HG02981 (cell line): ENCODE measurements at regions not wholly inside any gene's neighbourhood (a gene's known extent, or its start where the extent isn't known, plus 50 kb on each side); places are given as distances from the start of the nearest gene placed in this dataset.
A peak's percentile ranks its signal among the peaks of the same experiment; 100 is the strongest.
"Not testable (repeated sequence)": the region's sequence is repeated elsewhere in the genome, so short reads cannot be mapped to it uniquely, and the experiment has no call there.

Source experiments
- ATAC-seq: cut with Tn5 transposase; IDR thresholded peaks from one replicate; pipeline ENCODE4 v1.9.1; 2021; ENCODE audit warnings: mild to moderate bottlenecking, moderate library complexity; ENCODE audit not compliant: unreplicated experiment

DNA sequence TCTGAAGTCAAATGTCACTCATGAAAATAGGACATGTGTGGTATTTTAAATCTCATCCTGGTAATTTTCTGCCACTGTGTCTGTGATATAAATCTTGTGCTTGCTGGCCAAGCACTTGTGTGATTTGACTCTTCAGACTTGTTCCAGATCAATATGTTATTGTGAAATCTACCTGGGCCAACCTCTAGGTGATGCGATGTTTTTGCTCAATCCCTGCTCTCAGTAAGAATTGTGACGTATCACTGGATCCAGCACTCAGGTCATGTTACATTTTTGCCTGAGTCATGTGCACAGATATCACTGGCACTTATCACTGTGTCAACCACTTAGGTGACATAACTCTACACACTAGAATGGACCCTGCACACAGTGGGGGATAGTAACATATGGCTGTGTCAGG is 100.4 kb upstream of the BPY2C start:
- ATAC-seq: not testable (repeated sequence)

DNA sequence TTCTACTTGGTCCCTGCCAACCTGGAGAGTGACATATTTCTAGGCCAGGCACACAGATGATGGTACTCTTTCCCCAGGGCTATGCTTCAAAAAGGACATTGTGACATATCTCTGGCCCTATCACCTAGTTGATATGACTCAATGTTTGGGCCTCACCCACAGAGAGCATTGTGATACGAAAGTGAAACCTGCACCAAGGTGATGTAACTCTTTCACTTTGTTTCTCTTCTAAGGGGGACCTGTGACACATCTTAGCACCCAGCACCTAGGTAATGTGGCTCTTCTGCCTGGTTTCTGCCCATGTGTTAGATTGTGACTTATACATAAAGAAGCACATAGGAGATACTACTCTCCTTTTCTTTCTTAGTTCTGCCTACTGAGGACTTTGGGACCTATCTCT is 96.1 kb upstream of the BPY2C start:
- peak; percentile 95 for ATAC-seq

DNA sequence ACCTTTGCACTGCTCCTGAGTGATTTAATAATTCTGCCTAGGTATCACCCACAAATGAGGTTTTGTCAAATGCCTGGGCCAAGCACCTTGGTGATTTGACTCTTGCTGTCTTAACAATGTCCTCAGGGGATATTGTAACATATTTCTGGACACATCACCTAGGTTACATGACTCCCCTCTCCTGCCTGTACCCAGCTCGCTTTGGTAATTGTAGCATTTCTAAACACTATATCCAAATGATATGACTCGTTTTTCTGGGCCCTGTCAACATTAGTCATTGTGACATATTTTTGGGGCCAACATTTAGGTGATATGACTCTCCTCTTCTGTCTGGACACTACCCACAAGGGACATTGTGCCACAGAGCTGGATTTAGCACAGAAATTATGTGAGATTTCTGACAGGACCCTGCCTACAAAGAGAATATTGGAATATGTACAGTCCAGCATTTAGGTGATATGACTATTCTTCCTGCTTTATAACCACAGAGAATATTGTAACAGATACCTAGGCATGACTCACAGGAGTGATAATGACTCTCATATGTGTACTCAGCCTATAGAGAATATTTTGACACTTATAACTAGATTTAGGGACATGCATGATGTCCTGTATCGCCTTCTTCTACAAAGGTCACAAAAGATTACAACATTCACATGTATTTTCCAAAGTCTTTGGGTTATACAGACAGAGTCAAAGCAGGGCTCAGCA is 80.4 kb upstream of the BPY2C start:
- not testable (repeated sequence) for ATAC-seq

DNA sequence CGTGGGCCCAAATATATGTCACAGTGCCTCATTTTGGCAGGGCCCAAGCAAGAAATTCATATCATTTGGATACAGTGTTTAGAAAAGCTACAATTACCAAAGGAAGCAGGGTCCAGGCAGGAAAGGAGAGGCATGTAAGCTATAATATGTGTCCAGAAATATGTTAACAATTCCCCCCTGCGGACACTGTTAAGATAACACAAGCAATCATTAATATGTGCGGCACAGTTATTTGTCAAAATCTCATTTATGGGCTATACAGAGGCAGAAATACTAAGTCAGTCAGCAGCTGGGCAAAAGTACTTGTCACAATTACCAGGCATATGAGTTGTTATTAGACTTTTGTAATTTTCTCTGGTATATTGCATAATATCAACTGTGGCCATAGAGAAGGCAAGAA is 69.0 kb upstream of the BPY2C start:
- ATAC-seq: not testable (repeated sequence)

DNA sequence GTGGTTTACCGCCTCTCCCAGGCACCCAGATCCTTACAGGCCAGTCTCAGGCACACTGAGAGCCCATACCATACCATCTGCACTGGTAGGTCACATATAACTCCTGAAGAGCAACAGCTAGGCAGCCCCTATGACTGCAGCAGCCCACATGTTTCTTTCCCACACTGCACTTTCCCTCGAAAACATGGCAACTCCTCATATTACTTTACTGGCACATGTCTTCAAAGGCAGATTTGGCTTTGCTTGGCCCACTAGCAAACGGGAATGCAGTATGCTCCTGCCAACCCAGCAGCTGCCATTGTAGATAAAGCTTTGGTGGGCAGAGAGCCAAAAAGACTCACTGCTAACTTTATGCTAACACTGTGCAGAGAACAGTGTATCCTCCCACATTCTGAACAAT is 56.3 kb upstream of the BPY2C start:
- not testable (repeated sequence) for ATAC-seq
